ENCODE measurements at regions not wholly inside any gene's neighbourhood (a gene's known extent, or its start where the extent isn't known, plus 50 kb on each side); places are given as distances from the start of the nearest gene placed in this dataset.
"Not testable (repeated sequence)": the region's sequence is repeated elsewhere in the genome, so short reads cannot be mapped to it uniquely, and the experiment has no call there.

DNA sequence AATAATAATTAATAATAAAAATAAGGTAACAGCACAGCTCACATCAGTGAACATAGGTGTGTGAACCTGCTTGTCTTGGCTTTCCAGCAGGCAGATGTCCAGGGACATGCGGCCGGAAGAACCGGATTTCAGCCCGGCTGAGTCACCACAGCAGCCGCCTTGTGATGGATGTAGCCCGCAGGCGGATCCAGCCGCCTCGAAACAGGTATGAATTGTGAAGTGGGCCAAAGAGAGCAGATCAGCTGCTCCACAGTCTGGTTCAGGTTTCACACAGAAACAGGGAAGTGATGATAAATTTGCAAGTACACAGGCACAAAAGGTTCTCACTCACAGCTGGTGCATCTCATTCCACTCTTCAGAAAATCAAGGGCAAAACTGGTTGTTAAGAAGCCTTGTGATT, 55.1 kb downstream of the ID4 start:
- no peak for DNase-seq (ENCODE audit: extremely low read depth in 1 of 2, low read depth in 1 of 2)

DNA sequence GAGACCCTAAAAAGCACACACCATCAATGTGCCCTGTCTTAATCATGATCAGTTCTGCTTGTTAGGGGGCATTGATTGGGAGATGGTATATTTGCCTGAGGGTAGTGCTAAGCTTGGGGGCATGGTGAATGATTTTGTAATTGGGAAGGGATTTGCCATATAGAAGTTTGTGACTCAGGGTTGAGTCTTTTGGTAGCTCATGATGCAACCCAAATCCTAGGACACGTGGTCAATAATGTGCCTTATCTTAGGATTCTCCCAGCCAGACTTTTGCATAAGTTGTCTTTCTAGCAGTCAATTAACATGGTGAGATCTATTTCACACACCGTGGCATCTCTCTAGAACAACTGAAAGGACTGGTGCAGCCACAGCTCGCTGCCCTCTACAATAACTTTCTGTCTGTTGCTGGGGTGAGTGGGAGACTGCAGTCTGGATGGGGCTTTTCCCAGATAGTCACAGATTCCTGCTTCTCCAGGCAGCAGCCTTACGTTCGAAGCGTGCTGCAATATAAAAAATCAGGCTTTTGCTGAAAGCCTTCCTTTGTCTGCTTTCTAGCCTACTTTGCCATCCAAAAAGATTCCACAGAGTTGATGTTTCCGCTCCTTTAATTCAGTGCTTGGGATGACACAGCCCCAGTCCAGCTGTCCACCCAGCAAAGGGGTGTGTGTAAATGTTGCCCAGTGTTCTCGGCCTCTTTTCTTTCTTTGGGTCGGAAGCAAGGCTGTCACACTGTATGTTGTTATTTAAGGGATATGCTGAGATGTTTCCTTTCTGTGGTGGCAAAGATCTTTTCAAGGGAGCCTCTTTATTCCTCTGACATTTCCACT, 58.9 kb downstream of the ID4 start:
- DNase-seq (ENCODE audit: extremely low read depth in 1 of 2, low read depth in 1 of 2): no peak

DNA sequence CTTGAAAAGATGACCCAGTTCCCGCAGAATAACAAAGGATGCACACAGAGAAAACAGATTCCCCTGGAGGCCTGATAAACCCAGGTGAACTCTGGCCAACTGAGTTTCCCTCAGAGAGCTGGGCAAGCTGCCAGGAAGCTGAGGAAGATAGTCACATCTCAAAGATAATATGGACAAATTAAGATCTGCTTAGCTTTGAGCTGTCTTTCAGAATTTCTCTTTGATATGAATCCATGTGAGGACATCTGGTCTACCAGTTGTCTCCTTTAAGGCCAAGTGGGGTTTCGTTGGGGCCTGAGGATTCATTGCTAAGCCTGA, 59.5 kb downstream of the ID4 start:
- no peak for DNase-seq (ENCODE audit: extremely low read depth in 1 of 2, low read depth in 1 of 2)

DNA sequence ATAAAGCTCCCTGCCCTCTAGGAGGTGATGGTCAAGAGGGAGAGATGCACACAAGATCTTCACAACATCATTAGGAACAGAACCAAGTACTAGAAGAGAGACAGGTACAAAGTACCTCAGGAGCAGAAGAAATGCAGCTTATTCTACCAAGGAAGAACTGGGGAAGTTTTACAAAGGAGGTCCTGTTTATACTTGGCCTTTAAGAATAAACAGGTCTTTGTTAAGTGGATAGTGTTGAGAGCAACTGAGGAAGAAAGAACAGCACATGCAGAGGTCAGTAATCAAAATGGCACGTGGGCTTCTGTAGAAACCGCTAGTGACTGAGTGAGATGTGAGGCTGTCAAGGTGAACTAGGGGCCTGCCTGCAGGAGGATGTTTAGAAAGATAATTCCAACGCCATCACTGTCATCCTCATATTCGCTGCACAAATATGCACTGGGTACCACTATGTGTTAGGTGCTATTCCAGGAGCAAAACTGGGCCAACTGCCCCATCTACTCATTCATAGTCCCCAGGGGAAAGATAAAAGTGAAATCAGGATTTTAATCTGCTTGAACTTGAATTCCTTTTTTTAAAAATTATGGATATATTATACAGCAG, 61.1 kb downstream of the ID4 start:
- DNase-seq (ENCODE audit: extremely low read depth in 1 of 2, low read depth in 1 of 2): no peak

DNA sequence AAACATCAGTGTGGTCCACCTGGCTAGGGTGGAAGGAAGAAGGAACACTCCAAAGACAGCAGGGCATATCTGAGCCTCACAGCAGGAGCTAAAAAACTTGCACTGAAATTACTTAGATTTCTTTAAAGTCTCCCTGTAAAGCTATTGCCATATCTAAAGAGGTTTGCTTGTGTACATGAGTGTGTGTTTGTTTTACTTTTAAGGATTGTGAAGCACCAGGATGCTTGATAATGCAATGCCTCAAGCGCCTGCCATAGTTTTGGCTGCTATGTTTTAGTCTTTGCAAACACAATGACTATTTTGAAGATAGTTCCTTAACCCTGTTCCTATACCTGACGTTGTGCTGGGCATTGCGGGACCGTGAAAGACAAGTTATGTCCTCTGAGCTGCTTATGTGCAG, 65.0 kb downstream of the ID4 start:
- no peak for DNase-seq (ENCODE audit: extremely low read depth in 1 of 2, low read depth in 1 of 2)

DNA sequence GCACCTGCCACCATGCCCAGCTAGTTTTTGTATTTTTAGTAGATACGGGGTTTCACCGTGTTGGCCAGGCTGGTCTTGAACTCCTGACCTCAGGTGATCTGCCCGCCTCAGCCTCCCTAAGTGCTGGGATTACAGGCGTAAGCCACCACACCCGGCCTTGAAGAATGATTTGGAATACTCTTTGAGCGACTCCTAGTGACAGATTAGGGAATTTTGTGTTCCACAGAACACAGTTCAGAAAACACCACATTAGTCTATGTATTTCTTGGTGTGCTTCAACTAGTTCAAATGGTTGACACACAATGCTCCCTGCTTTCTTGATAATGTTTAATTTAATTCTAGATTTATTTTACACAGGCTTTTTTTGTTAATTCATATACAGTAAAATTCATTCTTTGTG, 67.2 kb downstream of the ID4 start:
- DNase-seq (ENCODE audit: extremely low read depth in 1 of 2, low read depth in 1 of 2): not testable (repeated sequence)

DNA sequence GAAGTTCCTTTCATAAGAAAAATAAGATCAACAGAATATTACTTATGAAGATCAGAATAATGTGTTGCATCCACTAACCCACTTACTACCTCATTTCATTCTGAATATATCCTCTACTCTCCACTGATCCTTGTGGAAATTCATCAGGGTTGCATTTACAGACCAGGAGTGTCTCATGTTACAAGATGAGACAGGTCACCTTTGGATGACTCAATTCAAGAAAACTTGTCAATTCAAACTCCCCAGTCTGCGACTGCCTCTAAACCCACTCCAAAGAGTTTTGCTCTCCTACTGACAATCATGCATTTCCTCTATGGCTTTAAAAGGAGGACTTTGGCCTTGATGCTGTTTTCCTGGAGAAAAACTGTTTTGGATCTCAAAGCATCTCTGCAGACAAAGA, 68.4 kb downstream of the ID4 start:
- no peak for DNase-seq (ENCODE audit: extremely low read depth in 1 of 2, low read depth in 1 of 2)

DNA sequence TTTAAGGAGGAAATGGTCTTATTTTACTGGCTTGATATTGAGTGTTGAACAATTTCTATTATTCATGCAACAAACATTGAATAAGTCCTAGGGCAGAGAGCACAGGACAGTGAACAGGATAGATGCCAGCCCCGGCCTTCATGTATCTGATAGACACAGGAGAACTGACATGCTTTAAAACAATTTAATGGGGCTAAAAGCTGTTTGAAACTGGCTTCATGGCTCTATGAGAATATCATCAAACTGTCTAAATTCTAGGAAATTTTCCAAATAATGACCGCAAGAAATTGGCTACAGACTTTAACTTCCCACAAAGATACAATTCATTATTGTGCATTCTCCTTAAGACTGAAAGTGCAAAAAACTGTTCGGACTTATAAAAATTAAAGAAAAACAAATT, 69.0 kb downstream of the ID4 start:
- no peak for DNase-seq (ENCODE audit: extremely low read depth in 1 of 2, low read depth in 1 of 2)

DNA sequence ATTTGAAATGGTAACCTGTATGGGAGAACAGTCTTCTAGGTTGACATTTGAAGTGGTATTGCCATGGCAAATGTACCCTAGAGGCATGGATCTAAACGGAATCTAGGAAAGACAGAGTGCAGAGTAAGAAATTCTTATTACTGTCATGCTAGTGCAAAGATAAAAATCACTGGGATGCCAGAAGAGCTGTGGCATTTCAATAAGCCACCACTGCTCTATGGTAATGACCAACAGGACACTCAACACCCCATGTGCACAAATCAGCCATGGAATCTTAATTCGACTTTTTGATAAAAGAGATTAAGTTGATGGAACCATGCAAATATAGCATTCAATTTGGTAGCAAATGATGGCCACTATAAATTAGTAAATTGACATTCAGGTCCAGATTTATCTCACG, 74.1 kb downstream of the ID4 start:
- no peak for DNase-seq (ENCODE audit: extremely low read depth in 1 of 2, low read depth in 1 of 2)

DNA sequence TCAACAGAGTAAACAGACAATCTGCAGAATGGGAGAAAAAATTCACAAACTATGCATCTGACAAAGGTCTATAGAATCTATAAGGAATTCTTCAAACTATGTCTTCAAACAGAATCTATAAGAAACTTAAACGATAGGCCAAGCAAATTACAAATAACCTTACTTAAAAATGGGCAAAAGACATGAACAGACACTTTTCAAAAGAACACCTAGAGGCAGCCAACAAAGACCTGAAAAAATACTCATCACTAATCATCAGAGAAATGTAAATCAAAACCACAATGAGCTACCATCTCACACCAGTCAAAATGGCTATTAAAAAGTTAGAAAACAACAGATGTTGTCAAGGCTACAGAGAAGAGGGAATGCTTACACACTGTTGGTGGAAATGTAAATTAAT, 81.3 kb downstream of the ID4 start:
- DNase-seq (ENCODE audit: extremely low read depth in 1 of 2, low read depth in 1 of 2): no peak

DNA sequence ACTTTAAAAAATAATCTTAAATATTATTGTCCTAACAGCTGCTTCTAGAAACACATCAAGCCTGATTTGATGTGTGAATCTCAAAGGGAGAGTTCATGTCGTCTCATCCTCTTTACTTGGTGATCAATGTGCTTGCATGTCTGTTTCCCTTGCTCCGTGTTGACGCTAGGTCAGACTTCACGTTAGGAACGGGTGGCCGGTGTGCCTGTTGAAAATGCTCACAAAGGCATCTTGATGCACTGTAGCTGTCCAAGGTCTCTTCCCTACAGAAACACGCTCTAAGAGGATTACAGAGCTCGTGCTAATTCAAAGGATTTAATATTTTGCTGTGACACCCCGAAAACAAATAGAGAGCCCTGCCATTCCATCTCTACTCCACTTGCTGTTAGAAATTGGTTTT, 84.6 kb downstream of the ID4 start:
- DNase-seq (ENCODE audit: extremely low read depth in 1 of 2, low read depth in 1 of 2): no peak

DNA sequence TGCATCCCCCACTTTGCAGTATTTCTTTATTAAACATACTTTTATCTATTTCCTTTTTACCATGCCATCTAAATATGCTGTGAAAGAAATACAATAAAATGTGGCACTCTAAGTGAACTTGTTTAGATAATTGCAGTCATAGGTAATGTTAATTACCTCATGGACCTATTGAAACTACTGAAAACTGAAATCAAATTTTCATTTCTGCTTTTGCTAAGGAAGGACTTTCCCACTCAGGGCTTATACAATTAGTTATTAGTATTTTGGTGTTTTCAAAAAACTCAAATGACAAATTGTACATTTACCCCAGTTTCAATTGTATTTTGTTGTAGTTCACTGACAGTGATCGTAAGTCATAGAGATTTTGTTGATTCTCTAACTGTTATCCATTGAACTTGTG, 88.4 kb downstream of the ID4 start:
- no peak for DNase-seq (ENCODE audit: extremely low read depth in 1 of 2, low read depth in 1 of 2)

DNA sequence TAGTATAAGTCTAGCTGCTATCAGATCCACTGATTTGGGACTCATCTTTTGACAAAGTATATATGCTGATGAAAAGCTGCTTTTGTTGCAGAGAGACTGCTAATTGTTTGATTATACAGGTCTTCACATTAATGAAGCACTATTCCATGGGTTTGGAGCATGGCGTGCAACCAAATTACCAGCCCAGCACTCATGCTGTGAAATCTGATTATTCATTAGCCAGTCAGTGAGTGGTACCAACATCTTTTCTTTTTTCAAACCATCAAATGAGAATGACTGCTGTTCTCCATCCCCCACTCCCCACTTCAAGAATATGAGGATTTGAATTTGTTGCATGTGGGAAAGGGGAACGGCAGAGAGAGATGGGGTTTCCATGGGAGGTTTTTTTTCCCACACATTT, 91.3 kb downstream of the ID4 start:
- no peak for DNase-seq (ENCODE audit: extremely low read depth in 1 of 2, low read depth in 1 of 2)

DNA sequence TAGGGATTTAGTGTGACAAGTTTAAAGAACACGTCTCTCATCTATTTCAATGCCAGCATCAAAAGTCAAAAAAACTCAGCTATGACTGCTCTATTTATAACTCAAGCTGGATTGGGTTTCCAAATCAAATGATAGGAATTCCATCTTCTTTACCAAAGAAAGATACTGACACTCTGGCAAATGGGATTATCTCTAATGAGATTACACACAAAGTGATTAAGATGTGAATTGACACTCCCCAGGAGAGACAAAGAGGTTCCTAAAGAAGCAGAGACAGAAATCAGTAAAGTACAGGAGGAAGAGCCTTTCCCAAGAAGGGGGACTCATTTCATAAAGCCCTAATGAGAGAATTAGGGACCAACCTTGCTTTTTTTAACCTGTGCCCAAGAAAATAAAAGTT, 92.1 kb downstream of the ID4 start:
- DNase-seq (ENCODE audit: extremely low read depth in 1 of 2, low read depth in 1 of 2): no peak

DNA sequence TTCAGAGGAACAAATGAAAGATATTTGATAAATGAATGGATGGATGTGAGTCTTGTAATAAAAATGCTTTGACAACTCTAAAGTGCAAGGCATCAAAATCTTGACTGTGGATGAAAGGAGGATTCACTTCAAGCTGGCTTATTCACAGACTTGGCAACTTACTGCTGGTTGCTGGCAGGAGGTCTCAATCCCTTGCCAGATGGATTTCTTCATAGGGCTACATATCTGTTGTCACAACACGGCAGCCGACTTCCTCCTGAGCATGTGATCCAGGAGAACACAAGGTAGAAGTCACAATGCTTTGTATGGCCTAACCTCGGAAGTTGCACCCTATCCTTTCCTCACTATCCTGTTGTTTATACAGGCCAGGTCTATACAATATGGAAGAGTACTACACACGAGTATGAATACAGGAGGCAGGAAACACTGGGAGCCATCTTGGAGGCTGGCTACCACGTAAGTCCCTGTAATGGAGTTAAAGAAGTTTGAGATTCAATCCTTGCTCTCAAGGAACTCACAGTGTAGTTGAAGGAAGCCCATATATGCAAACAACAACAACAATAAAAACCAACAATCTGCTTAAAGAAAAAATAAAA, 97.9 kb downstream of the ID4 start:
- no peak for DNase-seq (ENCODE audit: extremely low read depth in 1 of 2, low read depth in 1 of 2)

DNA sequence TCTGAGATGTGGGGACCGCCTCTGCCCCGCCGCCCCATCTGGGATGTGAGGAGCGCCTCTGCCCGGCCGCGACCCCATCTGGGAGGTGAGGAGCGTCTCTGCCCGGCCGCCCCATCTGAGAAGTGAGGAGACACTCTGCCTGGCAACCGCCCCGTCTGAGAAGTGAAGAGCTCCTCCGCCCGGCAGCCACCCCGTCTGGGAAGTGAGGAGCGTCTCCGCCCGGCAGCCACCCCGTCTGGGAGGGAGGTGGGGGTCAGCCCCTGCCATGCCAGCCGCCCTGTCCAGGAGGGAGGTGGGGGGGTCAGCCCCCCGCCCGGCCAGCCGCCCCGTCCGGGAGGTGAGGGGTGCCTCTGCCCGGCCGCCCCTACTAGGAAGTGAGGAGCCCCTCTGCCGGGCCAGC, 102.2 kb downstream of the ID4 start:
- not testable (repeated sequence) for DNase-seq (ENCODE audit: extremely low read depth in 1 of 2, low read depth in 1 of 2)

DNA sequence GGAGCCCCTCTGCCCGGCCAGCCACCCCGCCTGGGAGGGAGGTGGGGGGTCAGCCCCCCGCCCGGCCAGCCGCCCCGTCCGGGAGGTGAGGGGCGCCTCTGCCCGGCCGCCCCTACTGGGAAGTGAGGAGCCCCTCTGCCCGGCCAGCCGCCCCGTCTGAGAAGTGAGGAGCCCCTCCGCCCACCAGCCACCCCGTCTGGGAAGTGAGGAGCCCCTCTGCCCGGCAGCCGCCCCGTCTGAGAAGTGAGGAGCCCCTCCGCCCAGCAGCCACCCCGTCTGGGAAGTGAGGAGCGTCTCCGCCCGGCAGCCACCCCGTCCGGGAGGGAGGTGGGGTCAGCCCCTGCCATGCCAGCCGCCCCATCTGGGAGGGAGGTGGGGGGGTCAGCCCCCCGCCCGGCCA, 102.8 kb downstream of the ID4 start:
- DNase-seq (ENCODE audit: extremely low read depth in 1 of 2, low read depth in 1 of 2): not testable (repeated sequence)

DNA sequence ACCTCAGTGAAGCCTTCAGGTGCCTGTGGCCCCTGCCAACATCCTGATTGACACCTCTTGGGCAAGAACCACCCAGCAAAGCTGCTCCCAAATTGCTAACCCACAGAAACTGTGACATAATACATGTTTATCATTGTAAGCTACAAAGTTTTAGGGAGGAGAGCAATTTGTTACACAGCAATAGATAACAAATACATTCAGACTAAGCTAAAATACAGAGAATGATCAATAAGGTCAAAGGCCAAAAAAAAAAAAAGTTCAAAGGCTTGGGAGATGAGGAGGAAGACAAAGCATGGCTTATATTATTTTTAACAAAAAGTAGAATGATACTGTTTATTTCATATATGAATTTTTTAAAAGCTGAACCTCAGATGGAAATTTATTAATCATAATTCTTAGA, 105.9 kb downstream of the ID4 start:
- DNase-seq (ENCODE audit: extremely low read depth in 1 of 2, low read depth in 1 of 2): no peak

DNA sequence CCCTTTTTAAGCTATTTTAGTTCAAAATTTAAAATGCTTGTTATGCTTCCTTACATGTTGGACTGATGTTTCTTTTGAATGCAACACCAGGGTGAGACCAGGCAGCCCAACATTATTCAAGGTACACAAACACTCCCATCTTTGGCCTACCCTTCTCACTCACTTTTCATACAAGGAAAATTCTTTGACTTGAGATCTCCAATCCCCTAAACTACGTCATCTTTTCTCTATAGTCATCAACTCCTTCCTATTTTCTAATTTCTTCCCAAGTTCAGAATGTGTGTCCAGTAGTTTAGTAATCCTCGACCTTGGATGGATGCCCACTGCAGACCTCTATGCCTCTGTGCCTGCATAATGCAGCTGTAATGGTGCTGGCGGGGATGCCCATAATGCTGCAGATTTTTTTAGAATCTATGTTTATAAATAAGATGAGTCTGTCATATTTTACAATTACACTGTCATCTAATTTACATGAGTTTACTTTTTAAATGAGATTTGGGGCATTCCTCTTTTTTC, 108.7 kb downstream of the ID4 start:
- DNase-seq (ENCODE audit: extremely low read depth in 1 of 2, low read depth in 1 of 2): no peak

DNA sequence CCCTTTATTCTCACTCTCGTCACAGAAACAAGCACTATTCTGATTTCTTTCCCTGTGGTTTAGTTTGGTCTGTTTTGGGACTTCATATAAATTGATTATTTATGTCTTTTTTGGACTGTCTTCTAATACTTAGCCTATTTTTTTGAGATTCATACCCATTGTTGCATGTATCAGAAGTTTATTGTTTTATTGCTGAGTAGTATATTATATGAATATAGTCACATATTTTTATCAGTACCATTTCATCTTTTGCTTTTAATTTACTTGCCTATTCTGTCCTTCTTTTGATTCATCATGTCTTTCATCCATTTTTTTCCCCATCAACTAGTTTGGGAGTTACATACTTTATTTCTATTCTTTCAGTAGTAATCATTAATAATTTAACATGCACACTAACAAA, 112.0 kb downstream of the ID4 start:
- DNase-seq (ENCODE audit: extremely low read depth in 1 of 2, low read depth in 1 of 2): no peak

DNA sequence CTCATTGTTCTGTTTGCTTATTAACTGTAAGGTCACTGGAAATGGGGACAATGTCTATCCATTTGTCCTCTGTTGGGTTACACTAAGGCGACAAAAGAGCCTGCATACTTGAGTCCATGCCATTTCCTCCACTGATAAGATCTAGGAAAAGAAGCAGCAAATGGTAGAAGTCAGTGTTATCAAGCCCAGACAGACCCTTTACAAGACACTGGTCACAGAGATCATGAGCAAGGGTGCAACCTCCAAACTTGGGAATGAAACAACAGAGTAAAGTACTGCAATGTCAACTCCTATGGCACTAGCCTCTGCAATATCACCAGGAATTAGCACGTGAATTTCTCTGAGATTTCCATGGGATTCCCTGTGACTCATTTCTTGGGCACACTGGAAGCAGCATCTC, 126.9 kb downstream of the ID4 start:
- DNase-seq (ENCODE audit: extremely low read depth in 1 of 2, low read depth in 1 of 2): no peak

DNA sequence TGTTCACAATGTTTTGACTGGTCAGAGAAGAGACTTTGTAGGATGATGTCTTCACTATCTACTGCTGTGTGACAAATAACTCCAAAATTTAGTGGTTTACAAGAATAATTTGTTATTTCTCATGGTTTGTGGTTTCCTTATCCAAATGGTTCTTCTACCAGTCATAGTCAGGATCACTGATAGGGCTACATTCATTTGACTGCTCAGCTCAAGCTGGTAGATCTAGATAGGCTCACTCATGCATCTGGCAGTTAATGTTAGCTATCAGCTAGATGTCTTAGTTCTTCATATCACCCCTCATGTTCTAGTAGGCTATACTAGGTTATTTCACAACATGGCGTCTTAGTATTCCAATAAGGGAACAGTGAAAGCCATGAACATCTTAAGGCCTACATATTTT, 131.0 kb downstream of the ID4 start:
- DNase-seq (ENCODE audit: extremely low read depth in 1 of 2, low read depth in 1 of 2): no peak

All from stimulated activated CD8-positive, alpha-beta memory T cell treated with anti-CD3 and anti-CD28 coated beads, Interleukin-7, amount 100 ng/mL, for 48 hours (primary cell).